Activated CD4-positive, alpha-beta memory T cell treated with anti-CD3 and anti-CD28 coated beads, Interleukin-2, amount 10 ng/mL, durations not matched to agents 7 days and 5 days (primary cell): ENCODE measurements at regions not wholly inside any gene's neighbourhood (a gene's known extent, or its start where the extent isn't known, plus 50 kb on each side); places are given as distances from the start of the nearest gene placed in this dataset.
A peak's percentile ranks its signal among the peaks of the same experiment; 100 is the strongest.
"Not testable (repeated sequence)": the region's sequence is repeated elsewhere in the genome, so short reads cannot be mapped to it uniquely, and the experiment has no call there.

Experiments
- CTCF ChIA-PET: fragments of 350-600 bp; sonication (Branson Sonifier 250); formaldehyde crosslinking; loops from one replicate; lab custom pipeline; 2021; ENCODE audit warnings: antibody characterized with exemption, inconsistent platforms; lab: Charles Lee
- POLR2A ChIA-PET: fragments of 350-600 bp; sonication (Branson Sonifier 250); formaldehyde crosslinking; loops from one replicate; lab custom pipeline; 2021; ENCODE audit warnings: antibody characterized with exemption; lab: Charles Lee
- DNase-seq: peaks from one replicate; pipeline ENCODE4 v3.0.0-alpha.2; 2020
- H3K27ac Mint-ChIP-seq: one replicate; pipeline ENCODE4 v1.8.0; 2021; ENCODE audit warnings: mild to moderate bottlenecking, mixed read lengths
- H3K27me3 Mint-ChIP-seq: one replicate; pipeline ENCODE4 v1.8.0; 2021; ENCODE audit warnings: mixed read lengths
- H3K36me3 Mint-ChIP-seq: one replicate; pipeline ENCODE4 v1.8.0; 2021; ENCODE audit warnings: low read depth, mixed read lengths
- H3K4me1 Mint-ChIP-seq: one replicate; pipeline ENCODE4 v1.8.0; 2021; ENCODE audit warnings: mixed read lengths
- H3K4me3 Mint-ChIP-seq: one replicate; pipeline ENCODE4 v1.8.0; 2021; ENCODE audit warnings: mild to moderate bottlenecking, mixed read lengths
- H3K9me3 Mint-ChIP-seq: one replicate; pipeline ENCODE4 v1.8.0; 2021; ENCODE audit warnings: mixed read lengths

DNA sequence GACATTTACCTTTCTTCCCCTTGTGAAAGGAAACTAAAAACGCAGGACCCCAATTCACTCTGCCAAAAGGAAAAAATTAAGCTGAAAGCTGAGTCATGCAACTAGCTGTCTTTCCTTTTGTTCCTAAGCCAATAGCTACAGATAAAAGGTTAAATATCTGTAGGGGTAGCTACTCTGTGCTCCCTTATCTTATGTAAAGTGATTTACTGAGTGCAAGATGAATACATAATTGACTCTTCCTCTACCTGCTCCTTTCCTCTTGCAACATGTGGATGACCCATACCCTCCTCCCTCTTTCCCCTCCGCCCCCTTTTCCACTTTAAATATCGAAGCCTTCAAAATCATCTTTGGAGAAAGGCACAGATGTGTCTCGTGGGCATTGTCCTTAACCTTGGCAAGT is 68.0 kb upstream of the ZNF157 start:
- Mint-ChIP-seq H3K36me3 (no peaks in the 10 kb centered on the region), H3K4me1 (no peaks in the 10 kb centered on the region), H3K9me3 (no peaks in the 10 kb centered on the region), H3K27me3 (no peaks in the 10 kb centered on the region), H3K4me3 (no peak overlapping the region), H3K27ac (no peak overlapping the region)
- POLR2A ChIA-PET: no interaction called here
- CTCF ChIA-PET: no interaction called here
- no peak for DNase-seq

DNA sequence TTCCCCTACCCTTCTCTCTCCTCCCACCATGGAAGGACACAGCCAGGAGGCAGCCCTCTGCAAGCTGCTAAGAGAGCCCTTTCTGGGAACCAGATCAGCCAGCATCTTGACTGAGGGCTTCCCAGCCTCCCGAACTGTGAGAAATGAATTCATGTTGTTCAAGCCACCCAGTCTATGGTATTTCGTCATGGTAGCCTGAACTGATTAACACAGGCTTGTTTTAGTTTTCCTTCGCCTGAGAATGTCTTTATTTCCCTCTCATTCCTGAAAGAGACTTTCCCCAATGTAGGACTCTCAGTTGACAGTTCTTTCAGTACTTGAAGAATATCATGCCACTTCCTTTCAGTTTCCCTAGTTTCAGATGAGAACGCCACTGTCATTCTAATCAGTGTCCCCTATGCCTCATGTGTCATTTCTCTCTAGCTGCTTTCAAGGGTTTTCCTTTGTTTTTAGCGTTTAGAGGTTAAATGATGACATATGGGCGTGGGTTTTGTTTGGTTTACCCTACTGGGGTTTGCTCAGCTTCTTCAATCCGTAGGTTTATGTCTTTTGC is 63.8 kb upstream of the ZNF157 start:
- CTCF ChIA-PET, POLR2A ChIA-PET, H3K27me3 Mint-ChIP-seq, H3K27ac Mint-ChIP-seq, H3K4me3 Mint-ChIP-seq, DNase-seq, H3K4me1 Mint-ChIP-seq, H3K36me3 Mint-ChIP-seq, H3K9me3 Mint-ChIP-seq: not testable (repeated sequence)

- POLR2A ChIA-PET: no interaction called here
These were observed 58.2 kb upstream of the ZNF157 start for GRCh38 chrX:47311932-47312774.

GRCh38 chrX:47313056-47313455 is 57.3 kb upstream of the ZNF157 start:
- no peak overlapping the region for H3K27ac Mint-ChIP-seq
- ChIA-PET POLR2A (no interaction called here), CTCF (interaction anchor here (1.1 kb wide), 1 partner anchor 211 kb away, joined by 3 read pairs; no protein-coding TSS in a partner anchor)
- no peaks in the 10 kb centered on the region for H3K9me3 Mint-ChIP-seq
- no peaks in the 10 kb centered on the region for H3K36me3 Mint-ChIP-seq
- no peak for DNase-seq
- no peaks in the 10 kb centered on the region for H3K4me1 Mint-ChIP-seq
- no peaks in the 10 kb centered on the region for H3K27me3 Mint-ChIP-seq
- no peak overlapping the region for H3K4me3 Mint-ChIP-seq

More at GRCh38 chrX:47311932-47312774, 58.2 kb upstream of the ZNF157 start:
- H3K36me3 Mint-ChIP-seq: no peaks in the 10 kb centered on the region
- no peaks in the 10 kb centered on the region for H3K9me3 Mint-ChIP-seq
- DNase-seq: peak; percentile 45
- H3K4me1 Mint-ChIP-seq: no peaks in the 10 kb centered on the region
- no peak overlapping the region for H3K4me3 Mint-ChIP-seq
- CTCF ChIA-PET: interaction anchor here (0.7 to 1.8 kb wide), 4 partner anchors 67 to 211 kb away, joined by 3 to 4 read pairs (median 4); no protein-coding TSS in a partner anchor
- no peak overlapping the region for H3K27ac Mint-ChIP-seq
- no peaks in the 10 kb centered on the region for H3K27me3 Mint-ChIP-seq

DNA sequence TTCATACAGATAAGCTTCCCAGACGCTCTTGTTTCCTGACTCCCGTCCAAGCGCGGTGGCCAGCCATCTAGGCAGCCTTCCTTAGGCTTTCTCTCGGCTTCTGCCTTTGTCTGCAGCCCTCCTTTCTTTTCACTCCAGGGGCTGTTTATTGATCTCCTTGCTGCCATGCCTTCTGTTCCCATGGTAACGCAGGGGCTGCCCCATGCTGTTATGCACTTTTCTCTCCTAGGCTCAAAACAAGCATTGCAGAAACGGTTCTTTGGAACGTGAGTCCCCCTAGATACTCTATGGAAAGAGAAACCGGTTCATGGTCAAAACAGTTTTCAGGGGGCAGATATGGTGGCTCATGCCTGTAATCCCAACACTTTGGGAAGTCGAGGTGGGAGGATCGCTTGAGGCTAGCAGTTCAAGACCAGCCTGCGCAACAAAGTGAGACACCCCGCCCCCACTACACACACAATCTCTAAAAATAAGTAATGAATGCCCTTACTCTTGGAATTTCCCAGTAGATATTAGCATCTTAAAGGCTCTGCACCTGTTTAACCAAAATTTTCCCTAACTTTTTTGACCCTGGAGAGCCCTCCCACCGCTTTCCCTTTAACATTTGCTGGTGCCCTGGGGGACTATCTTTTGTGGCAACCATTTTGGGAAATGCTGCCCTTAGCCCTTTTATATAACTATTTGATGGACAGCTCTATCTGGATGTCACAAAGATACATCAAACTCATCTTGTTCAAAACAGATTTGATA is 53.9 kb upstream of the ZNF157 start:
- CTCF ChIA-PET: no interaction called here
- Mint-ChIP-seq H3K36me3 (no peaks in the 10 kb centered on the region), H3K9me3 (peaks cover under 1% of the 10 kb centered on the region), H3K4me3 (no peak overlapping the region), H3K4me1 (no peaks in the 10 kb centered on the region), H3K27me3 (no peaks in the 10 kb centered on the region), H3K27ac (no peak overlapping the region)
- DNase-seq: no peak
- POLR2A ChIA-PET: no interaction called here
